GM21360 (cell line): ENCODE measurements at regions not wholly inside any gene's neighbourhood (a gene's known extent, or its start where the extent isn't known, plus 50 kb on each side); places are given as distances from the start of the nearest gene placed in this dataset.
"Not testable (repeated sequence)": the region's sequence is repeated elsewhere in the genome, so short reads cannot be mapped to it uniquely, and the experiment has no call there.

Source experiments
- ATAC-seq: cut with Tn5 transposase; IDR thresholded peaks from one replicate; pipeline ENCODE4 v1.9.1; 2021; ENCODE audit warnings: mild to moderate bottlenecking, moderate library complexity; ENCODE audit not compliant: unreplicated experiment

DNA sequence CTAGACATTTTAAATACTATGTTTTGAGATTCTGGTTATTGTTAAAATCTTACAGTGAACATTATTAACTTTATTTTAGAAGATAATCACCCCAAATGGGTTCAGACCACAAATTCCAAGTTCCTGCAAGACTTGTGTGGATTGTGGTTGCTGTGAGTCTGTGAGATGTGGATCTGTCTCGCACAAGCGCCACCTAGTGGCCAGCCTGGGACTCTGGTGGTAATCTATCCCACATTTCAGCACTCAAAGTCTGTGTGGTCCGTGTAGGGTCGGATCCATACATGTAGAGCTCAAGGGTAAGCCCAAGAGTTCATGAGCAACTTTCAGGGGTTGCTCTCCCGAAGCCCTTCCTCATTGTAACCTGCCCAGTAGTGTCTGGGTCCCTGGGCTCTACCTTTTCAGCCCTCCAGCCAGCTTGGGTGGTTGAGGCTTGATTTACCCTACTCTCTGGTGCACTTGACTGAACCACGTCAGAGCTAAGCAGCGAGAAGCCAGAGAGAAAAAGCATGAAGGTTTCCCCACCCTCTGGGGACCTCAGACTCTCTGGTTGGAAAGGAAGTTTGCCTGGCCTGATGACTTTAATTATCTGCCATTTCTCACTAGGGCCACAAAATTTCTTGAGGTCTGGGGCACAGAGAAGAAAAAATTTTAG is 129.2 kb downstream of the ARHGAP11B start:
- ATAC-seq, result not testable (repeated sequence)

GRCh38 chr15:30760633-30761032 is 134.7 kb downstream of the ARHGAP11B start:
- ATAC-seq, result not testable (repeated sequence)

GRCh38 chr15:30761365-30761764 is 135.4 kb downstream of the ARHGAP11B start:
- not testable (repeated sequence) for ATAC-seq

- not testable (repeated sequence) for ATAC-seq
Observed at GRCh38 chr15:30769390-30770124, 134.2 kb upstream of the FAN1 start.

GRCh38 chr15:30770759-30771158 is 133.0 kb upstream of the FAN1 start:
- no peak for ATAC-seq

DNA sequence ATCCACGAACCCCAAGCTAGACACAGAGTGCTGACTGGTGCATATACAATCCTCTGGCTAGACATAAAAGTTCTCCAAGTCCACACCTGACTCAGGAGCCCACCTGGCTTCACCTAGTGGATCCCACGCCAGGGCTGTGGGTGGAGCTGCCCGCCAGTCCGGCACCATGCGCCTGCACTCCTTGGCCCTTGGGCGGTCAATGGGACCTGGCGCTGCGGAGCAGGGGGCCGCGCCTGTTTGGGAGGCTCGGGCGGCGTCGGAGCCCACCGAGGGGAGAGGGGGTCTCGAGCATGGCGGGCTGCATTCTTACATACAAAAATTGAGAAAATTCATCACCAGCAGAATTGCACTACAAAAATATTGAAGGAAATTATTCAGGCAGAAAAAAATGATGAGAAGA is 120.7 kb upstream of the FAN1 start:
- no peak for ATAC-seq

DNA sequence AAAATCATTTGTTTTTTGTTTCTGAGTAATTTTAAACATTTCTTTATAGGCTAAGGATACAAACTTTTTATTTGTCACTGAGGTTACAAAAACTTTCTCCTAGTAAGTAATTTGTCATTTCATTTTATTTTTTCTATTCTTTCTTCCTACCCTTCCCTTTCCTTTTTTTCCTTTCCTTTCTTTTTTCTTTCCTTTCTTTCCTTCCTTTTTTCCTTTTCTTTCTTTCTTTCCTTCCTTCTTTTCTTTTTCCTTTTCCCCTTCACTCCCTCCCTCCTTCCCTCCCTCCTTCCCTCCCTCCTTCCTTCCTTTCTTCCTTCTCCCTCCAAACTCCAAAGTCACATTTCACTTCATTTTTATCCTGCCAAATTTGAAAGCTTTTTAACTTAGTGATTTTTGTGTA is 115.1 kb upstream of the FAN1 start:
- no peak for ATAC-seq

DNA sequence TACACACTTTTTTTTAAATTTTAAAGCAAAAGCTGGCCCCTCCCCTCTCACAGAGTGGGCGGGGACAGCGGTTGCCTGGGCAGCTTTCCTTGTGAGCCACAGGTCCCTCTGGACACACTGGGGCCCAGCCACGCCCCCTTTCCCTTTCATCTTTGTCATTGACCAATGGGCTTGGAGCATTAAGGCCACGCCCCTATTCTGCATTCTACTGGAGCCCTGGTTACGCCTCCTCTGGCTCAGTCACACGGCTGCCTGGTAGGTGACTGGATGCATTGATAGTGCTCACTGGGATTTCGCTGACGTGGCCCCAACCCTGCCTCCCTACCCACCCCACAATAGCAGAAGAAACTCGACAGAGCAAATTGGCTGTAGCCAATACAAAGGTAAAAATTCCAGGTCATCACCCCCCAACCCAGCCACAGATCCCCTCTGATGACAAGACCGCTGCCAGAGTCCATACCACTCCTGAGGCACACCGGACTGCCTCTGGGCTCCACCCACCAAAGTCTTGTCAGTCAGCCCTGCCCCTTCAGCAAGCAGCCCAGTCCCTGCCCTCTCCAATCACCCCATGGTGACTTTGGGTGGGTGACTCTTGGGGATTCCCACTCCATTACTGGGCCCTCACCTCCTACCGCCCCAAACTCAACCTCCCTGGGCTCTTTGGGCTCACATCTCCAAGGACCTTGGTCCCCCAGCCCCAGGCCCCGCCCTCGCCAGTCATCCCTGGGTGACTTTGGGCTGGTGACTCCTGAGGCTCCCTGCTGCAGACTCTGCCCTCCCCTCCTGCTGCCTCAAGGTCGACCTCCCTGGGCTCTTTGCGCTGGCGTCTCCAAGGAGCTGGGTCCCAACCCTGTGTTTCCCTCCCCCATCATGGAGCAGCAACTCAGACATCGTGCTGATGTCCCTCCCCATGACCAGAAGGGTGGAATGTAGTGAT is 112.2 kb upstream of the FAN1 start:
- ATAC-seq, result no peak

DNA sequence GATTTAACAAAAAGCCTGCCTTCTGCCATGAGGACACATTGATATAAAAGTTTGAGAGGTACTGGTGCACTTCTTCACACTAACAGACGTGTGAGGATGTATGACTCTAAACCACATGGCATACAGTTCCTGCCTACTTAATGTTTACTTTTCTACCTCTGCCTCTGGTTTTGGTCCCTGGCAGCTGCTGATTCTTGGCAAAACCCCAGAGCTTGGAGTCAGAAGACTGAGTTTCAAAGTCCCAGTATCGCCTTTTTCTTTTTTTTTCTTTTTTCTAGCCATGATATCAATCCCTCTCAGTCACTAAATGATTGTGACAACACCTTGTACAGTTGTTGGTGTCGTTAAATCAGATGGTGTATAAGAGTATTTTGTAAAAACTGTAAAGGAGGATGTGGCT is 110.9 kb upstream of the FAN1 start:
- ATAC-seq, result not testable (repeated sequence)

GRCh38 chr15:30794388-30794787 is 109.3 kb upstream of the FAN1 start:
- ATAC-seq, result no peak

GRCh38 chr15:30799565-30799964 is 104.2 kb upstream of the FAN1 start:
- not testable (repeated sequence) for ATAC-seq

GRCh38 chr15:30801140-30801895 is 102.4 kb upstream of the FAN1 start:
- not testable (repeated sequence) for ATAC-seq

DNA sequence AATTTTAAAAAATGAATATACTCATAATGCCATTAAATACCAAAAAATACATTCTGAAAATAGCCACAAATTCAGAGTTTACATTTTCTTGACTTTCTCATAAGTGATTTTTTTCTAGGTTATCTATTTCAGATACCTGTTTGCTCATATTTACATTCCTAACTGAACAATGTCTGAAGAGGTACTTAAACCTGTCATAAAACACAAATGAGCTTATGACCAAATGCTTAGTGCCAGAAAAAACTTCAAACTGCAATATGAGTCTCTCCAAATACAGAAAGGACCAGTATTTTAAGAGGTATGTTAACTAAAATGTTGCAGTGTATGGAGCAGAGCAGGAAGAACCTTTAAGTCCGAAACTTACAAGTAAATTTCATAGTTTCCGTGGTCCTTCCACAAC is 101.7 kb upstream of the FAN1 start:
- ATAC-seq, result not testable (repeated sequence)

- not testable (repeated sequence) for ATAC-seq
Observed at GRCh38 chr15:30803703-30804102, 100.0 kb upstream of the FAN1 start.

GRCh38 chr15:30816430-30816829 is 87.3 kb upstream of the FAN1 start:
- ATAC-seq, result no peak

- peak; percentile 66 for ATAC-seq
Observed at GRCh38 chr15:30823068-30823813, 80.5 kb upstream of the FAN1 start.

GRCh38 chr15:30824518-30825195 is 79.1 kb upstream of the FAN1 start:
- ATAC-seq, result no peak

DNA sequence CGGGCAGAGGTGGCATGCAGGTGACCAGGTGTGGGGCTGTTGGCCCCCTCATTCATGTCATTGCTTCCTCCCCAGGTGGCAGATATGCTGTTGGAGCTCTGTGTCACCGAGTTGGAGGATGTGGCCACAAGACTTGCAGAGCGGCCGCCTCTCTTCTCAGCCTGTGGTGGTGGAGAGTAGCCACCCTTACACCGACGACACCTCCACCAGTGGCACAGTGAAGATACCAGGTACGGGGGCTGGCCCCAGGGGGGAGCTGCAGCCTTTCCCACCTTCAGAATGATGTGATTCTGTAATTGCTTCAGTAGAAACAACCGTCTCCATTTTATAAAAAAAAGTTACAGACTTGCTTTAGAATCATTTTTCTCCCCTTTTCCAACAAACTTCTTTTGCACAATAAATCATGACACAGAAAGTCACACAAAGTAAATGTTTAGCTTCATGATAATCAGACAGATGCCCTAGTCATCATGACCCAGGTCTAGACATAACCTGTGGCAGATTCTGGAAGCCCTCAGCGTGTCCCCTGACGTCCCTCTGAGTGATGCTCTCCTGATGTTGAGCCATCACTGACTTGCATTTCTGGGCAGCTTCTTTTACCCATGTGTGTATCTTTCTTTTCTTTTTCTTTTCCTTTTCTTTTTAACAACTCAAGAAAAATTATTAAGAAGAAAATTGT is 76.0 kb upstream of the FAN1 start:
- ATAC-seq, result no peak

GRCh38 chr15:30828304-30828639 is 75.4 kb upstream of the FAN1 start:
- not testable (repeated sequence) for ATAC-seq
